ENCODE measurements at regions not wholly inside any gene's neighbourhood (a gene's known extent, or its start where the extent isn't known, plus 50 kb on each side); places are given as distances from the start of the nearest gene placed in this dataset.
A peak's percentile ranks its signal among the peaks of the same experiment; 100 is the strongest.

- no peak for DNase-seq (ENCODE audit: low read depth)
These were observed 194.6 kb downstream of the NRIP1 start for GRCh38 chr21:14869984-14870852.

GRCh38 chr21:14866859-14867765 lies 197.7 kb downstream of the NRIP1 start:
- no peak for DNase-seq (ENCODE audit: low read depth)

GRCh38 chr21:14864211-14865021 lies 200.4 kb downstream of the NRIP1 start:
- peak; percentile 38 for DNase-seq (ENCODE audit: low read depth)

GRCh38 chr21:14863745-14864210 lies 201.0 kb downstream of the NRIP1 start:
- DNase-seq (ENCODE audit: low read depth), result no peak

GRCh38 chr21:14862794-14863720 lies 201.7 kb downstream of the NRIP1 start:
- no peak for DNase-seq (ENCODE audit: low read depth)

GRCh38 chr21:14858311-14858710 lies 206.5 kb downstream of the NRIP1 start:
- DNase-seq (ENCODE audit: low read depth), result no peak

GRCh38 chr21:14857529-14857928 lies 207.3 kb downstream of the NRIP1 start:
- DNase-seq (ENCODE audit: low read depth), result no peak

- DNase-seq (ENCODE audit: low read depth), result no peak
These were observed 214.4 kb downstream of the NRIP1 start for GRCh38 chr21:14850394-14850793.

- DNase-seq (ENCODE audit: low read depth), result no peak
These were observed 218.2 kb downstream of the NRIP1 start for GRCh38 chr21:14846621-14847020.

GRCh38 chr21:14844001-14844400 lies 220.8 kb downstream of the NRIP1 start:
- no peak for DNase-seq (ENCODE audit: low read depth)

- DNase-seq (ENCODE audit: low read depth), result no peak
These were observed 222.2 kb downstream of the NRIP1 start for GRCh38 chr21:14842601-14843000.

- DNase-seq (ENCODE audit: low read depth), result no peak
These were observed 223.0 kb downstream of the NRIP1 start for GRCh38 chr21:14841511-14842472.

GRCh38 chr21:14838400-14838799 lies 226.4 kb downstream of the NRIP1 start:
- no peak for DNase-seq (ENCODE audit: low read depth)

- no peak for DNase-seq (ENCODE audit: low read depth)
These were observed 227.8 kb downstream of the NRIP1 start for GRCh38 chr21:14836950-14837349.

- DNase-seq (ENCODE audit: low read depth), result no peak
These were observed 231.0 kb downstream of the NRIP1 start for GRCh38 chr21:14833666-14834351.

GRCh38 chr21:14833241-14833640 lies 231.6 kb downstream of the NRIP1 start:
- DNase-seq (ENCODE audit: low read depth), result no peak

GRCh38 chr21:14830307-14830706 lies 234.5 kb downstream of the NRIP1 start:
- no peak for DNase-seq (ENCODE audit: low read depth)

GRCh38 chr21:14829685-14830084 lies 235.1 kb downstream of the NRIP1 start:
- no peak for DNase-seq (ENCODE audit: low read depth)

GRCh38 chr21:14827468-14827867 lies 237.3 kb downstream of the NRIP1 start:
- DNase-seq (ENCODE audit: low read depth), result no peak

Measured in activated T-cell treated with anti-CD3 and anti-CD28 coated beads for 48 hours (primary cell).